Suprapubic skin (tissue), 3 donors: ENCODE measurements at regions not wholly inside any gene's neighbourhood (a gene's known extent, or its start where the extent isn't known, plus 50 kb on each side); places are given as distances from the start of the nearest gene placed in this dataset.

Experiments used
- CTCF ChIP-seq, 2 donors: fragments of 200-600 bp in 1 of 2; fragments of 450-650 bp in 1 of 2; sonication (generic) in 1 of 2; IDR thresholded peaks; one replicate each; pipeline ENCODE4 v1.5.1; 2016 to 2019; ENCODE audit warnings: antibody characterized with exemption in 2 of 2, mild to moderate bottlenecking in 1 of 2, moderate library complexity in 1 of 2
- EP300 ChIP-seq: sonication (generic); formaldehyde crosslinking; IDR thresholded peaks from one replicate; pipeline ENCODE4 v1.6.1; 2017; ENCODE audit warnings: antibody characterized with exemption
- POLR2A ChIP-seq, 2 donors: fragments of 450-650 bp; IDR thresholded peaks; one replicate each; pipeline ENCODE4 v1.6.1; 2017; ENCODE audit warnings: antibody characterized with exemption in 2 of 2, mild to moderate bottlenecking in 2 of 2, moderate library complexity in 2 of 2

GRCh38 chr5:163619951-163620350 lies 114.5 kb downstream of the MAT2B start:
- TF ChIP-seq CTCF (IDR thresholded peaks at IDR 0.05), result no peak
- no peak for TF ChIP-seq EP300
- TF ChIP-seq POLR2A (IDR thresholded peaks at IDR 0.05), result no peak
